Calu3 (cell line): ENCODE measurements at regions not wholly inside any gene's neighbourhood (a gene's known extent, or its start where the extent isn't known, plus 50 kb on each side); places are given as distances from the start of the nearest gene placed in this dataset.
A peak's percentile ranks its signal among the peaks of the same experiment; 100 is the strongest.

Experiments used
- BruUV-seq: library from RNA; stranded (reverse); fragments of 400-500 nt; replicated peaks from 2 replicates; lab custom pipeline; 2021; lab: Mats Ljungman, UMichigan
- CTCF ChIA-PET: fragments of 300-600 bp; sonication (Branson Sonifier 250); formaldehyde crosslinking; loops from one replicate; lab custom pipeline; 2022; ENCODE audit warnings: antibody characterized with exemption; lab: Charles Lee
- DNase-seq: peaks from one replicate; pipeline ENCODE4 v3.0.0; 2022
- H3K27ac Mint-ChIP-seq: one replicate; pipeline ENCODE4 v1.8.0; 2022; ENCODE audit warnings: mixed read lengths; ENCODE audit not compliant: unreplicated experiment
- H3K27me3 Mint-ChIP-seq: one replicate; pipeline ENCODE4 v1.8.0; 2022; ENCODE audit warnings: mixed read lengths; ENCODE audit not compliant: unreplicated experiment
- H3K36me3 Mint-ChIP-seq: one replicate; pipeline ENCODE4 v1.8.0; 2022; ENCODE audit warnings: mild to moderate bottlenecking, moderate library complexity, mixed read lengths; ENCODE audit not compliant: insufficient read depth, unreplicated experiment
- H3K4me1 Mint-ChIP-seq: one replicate; pipeline ENCODE4 v1.8.0; 2022; ENCODE audit warnings: mild to moderate bottlenecking, low read depth, mixed read lengths; ENCODE audit not compliant: unreplicated experiment
- H3K4me3 Mint-ChIP-seq: one replicate; pipeline ENCODE4 v1.8.0; 2022; ENCODE audit warnings: mild to moderate bottlenecking, low read depth, moderate library complexity, mixed read lengths; ENCODE audit not compliant: unreplicated experiment
- H3K9me3 Mint-ChIP-seq: one replicate; pipeline ENCODE4 v1.8.0; 2022; ENCODE audit warnings: low read depth, mixed read lengths; ENCODE audit not compliant: unreplicated experiment
- CTCF ChIP-seq: fragments of 200-600 bp; IDR thresholded peaks from one replicate; pipeline ENCODE4 v1.8.0; 2022; ENCODE audit warnings: antibody characterized with exemption; ENCODE audit not compliant: unreplicated experiment
- intact Hi-C: fragments of 100-400 bp; cut with micrococcal nuclease; formaldehyde crosslinking; loops from one replicate; pipeline ENCODE4 v1.10.0; 2022; ENCODE audit not compliant: unreplicated experiment

GRCh38 chr18:46253498-46253897, 149.3 kb downstream of the HAUS1 start:
- Mint-ChIP-seq H3K27ac (no peak overlapping the region), H3K36me3 (peaks cover 26% of the 10 kb centered on the region), H3K4me3 (no peak overlapping the region), H3K27me3 (no peaks in the 10 kb centered on the region), H3K9me3 (no peaks in the 10 kb centered on the region), H3K4me1 (peaks cover 52% of the 10 kb centered on the region)
- TF ChIP-seq CTCF = no peak
- intact Hi-C loops = no loop called here
- DNase-seq = no peak
- CTCF ChIA-PET = interaction anchor here (1.0 kb wide), 1 partner anchor 28 kb away, joined by 3 read pairs; no protein-coding TSS in a partner anchor
- no TSS peak for BruUV-seq

- Mint-ChIP-seq H3K27ac (peak overlapping the region; percentile 11), H3K4me1 (peaks cover 46% of the 10 kb centered on the region), H3K27me3 (no peaks in the 10 kb centered on the region), H3K9me3 (no peaks in the 10 kb centered on the region), H3K36me3 (peaks cover 7% of the 10 kb centered on the region), H3K4me3 (no peak overlapping the region)
- CTCF ChIA-PET = no interaction called here
- DNase-seq = no peak
- intact Hi-C loops = no loop called here
- no TSS peak for BruUV-seq
- no peak for TF ChIP-seq CTCF
Observed at GRCh38 chr18:46256078-46256477, 151.9 kb downstream of the HAUS1 start.

- TSS peak; percentile 8 for BruUV-seq
- no peaks in the 10 kb centered on the region for H3K27me3 Mint-ChIP-seq
- intact Hi-C loops = no loop called here
- H3K27ac Mint-ChIP-seq = no peak overlapping the region
- no peak overlapping the region for H3K4me3 Mint-ChIP-seq
- H3K9me3 Mint-ChIP-seq = no peaks in the 10 kb centered on the region
- H3K4me1 Mint-ChIP-seq = peaks cover 44% of the 10 kb centered on the region
- H3K36me3 Mint-ChIP-seq = peaks cover 7% of the 10 kb centered on the region
- CTCF ChIA-PET = no interaction called here
- no peak for DNase-seq
- no peak for TF ChIP-seq CTCF
Observed at GRCh38 chr18:46257366-46257765, 153.2 kb downstream of the HAUS1 start.

- Mint-ChIP-seq H3K4me1 (peaks cover 44% of the 10 kb centered on the region), H3K4me3 (no peak overlapping the region), H3K27me3 (no peaks in the 10 kb centered on the region), H3K36me3 (peaks cover 7% of the 10 kb centered on the region), H3K27ac (peak overlapping the region; percentile 37), H3K9me3 (no peaks in the 10 kb centered on the region)
- CTCF ChIA-PET = interaction anchor here (0.6 kb wide), 1 partner anchor 85 kb away, joined by 3 read pairs; no protein-coding TSS in a partner anchor
- no peak for TF ChIP-seq CTCF
- intact Hi-C loops = no loop called here
- no peak for DNase-seq
- BruUV-seq = no TSS peak
Observed at GRCh38 chr18:46260016-46260878, 156.1 kb downstream of the HAUS1 start.
